ENCODE measurements at regions not wholly inside any gene's neighbourhood (a gene's known extent, or its start where the extent isn't known, plus 50 kb on each side); places are given as distances from the start of the nearest gene placed in this dataset.
"Not testable (repeated sequence)": the region's sequence is repeated elsewhere in the genome, so short reads cannot be mapped to it uniquely, and the experiment has no call there.

DNA sequence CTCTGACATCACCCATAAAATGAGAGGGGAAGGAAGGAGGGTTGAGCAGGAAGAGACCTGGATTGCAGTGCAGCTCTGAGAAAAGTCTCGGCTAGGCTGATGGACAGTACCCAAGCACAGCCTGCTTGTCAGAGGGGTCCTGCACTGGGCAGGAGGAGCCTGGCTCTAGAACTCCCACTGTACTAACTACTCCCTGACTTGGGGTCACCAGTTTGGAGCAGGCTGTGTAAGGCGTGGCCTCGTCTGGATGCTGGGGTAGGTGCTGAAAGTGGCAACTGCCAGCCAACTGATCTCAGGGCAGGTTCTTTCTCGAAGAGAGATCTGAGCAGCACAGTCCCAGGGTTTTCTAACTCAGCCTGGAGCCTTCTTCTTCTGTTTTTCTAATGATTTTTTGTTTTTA is 176.3 kb downstream of the ATP23 start:
- no peaks in the 10 kb centered on the region for H3K9me2 ChIP-seq (ENCODE audit: low read depth, low read length)
- no peaks in the 10 kb centered on the region for H3K79me2 ChIP-seq (ENCODE audit: insufficient read depth, low read length)
- TF ChIP-seq, protein P1, sequence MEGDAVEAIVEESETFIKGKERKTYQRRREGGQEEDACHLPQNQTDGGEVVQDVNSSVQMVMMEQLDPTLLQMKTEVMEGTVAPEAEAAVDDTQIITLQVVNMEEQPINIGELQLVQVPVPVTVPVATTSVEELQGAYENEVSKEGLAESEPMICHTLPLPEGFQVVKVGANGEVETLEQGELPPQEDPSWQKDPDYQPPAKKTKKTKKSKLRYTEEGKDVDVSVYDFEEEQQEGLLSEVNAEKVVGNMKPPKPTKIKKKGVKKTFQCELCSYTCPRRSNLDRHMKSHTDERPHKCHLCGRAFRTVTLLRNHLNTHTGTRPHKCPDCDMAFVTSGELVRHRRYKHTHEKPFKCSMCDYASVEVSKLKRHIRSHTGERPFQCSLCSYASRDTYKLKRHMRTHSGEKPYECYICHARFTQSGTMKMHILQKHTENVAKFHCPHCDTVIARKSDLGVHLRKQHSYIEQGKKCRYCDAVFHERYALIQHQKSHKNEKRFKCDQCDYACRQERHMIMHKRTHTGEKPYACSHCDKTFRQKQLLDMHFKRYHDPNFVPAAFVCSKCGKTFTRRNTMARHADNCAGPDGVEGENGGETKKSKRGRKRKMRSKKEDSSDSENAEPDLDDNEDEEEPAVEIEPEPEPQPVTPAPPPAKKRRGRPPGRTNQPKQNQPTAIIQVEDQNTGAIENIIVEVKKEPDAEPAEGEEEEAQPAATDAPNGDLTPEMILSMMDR (IDR thresholded peaks at IDR 0.05; ENCODE audit: low read length), result no peak
- no peak for TF ChIP-seq EZH2 (IDR thresholded peaks at IDR 0.05; ENCODE audit: borderline replicate concordance, low read length)
- no peak overlapping the region for H3K4me3 ChIP-seq (ENCODE audit: low read depth, low read length, poor library complexity, severe bottlenecking)
- no peaks in the 10 kb centered on the region for H3K36me3 ChIP-seq (ENCODE audit: insufficient read depth, low read length)
- no peaks in the 10 kb centered on the region for H4K20me1 ChIP-seq (ENCODE audit: insufficient read depth, low read length)
- H3K4me2 ChIP-seq (ENCODE audit: low read length), result no peak overlapping the region
- H3F3A ChIP-seq (ENCODE audit: insufficient read depth, low read length), result no peaks in the 10 kb centered on the region
- H2AFZ ChIP-seq (ENCODE audit: low read length), result no peak overlapping the region
- no peaks in the 10 kb centered on the region for H3K4me1 ChIP-seq (ENCODE audit: insufficient read depth, low read length, severe bottlenecking)
- no peak overlapping the region for H3K9ac ChIP-seq (ENCODE audit: low read length)
- H3K9me3 ChIP-seq (ENCODE audit: low read length), result no peaks in the 10 kb centered on the region
- H3K27ac ChIP-seq (ENCODE audit: low read depth, low read length, poor library complexity, severe bottlenecking), result no peak overlapping the region
- H3K27me3 ChIP-seq (ENCODE audit: insufficient read depth, low read length), result no peaks in the 10 kb centered on the region

DNA sequence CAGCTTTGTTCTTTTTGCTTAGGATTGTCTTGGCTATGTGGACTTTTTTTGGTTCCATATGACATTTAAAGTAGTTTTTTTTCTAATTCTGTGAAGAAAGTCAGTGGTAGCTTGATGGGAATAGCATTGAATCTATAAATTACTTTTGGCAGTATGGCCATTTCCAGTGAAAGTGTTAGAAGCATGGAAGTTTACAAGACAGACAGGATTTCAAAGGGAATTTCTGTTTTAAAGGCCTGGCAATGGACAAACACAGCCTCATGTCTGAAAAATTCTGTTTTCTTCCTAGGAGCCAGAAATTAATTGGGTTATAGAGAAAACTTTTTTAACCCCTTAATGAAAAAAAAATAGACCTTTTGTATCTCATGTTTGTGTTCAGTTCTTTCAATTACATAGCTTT is 184.4 kb downstream of the ATP23 start:
- not testable (repeated sequence) for H3K9me2 ChIP-seq (ENCODE audit: low read depth, low read length); H3K27me3 ChIP-seq (ENCODE audit: insufficient read depth, low read length); H3K9ac ChIP-seq (ENCODE audit: low read length); H4K20me1 ChIP-seq (ENCODE audit: insufficient read depth, low read length); H3K4me3 ChIP-seq (ENCODE audit: low read depth, low read length, poor library complexity, severe bottlenecking); H3K36me3 ChIP-seq (ENCODE audit: insufficient read depth, low read length); H3K4me1 ChIP-seq (ENCODE audit: insufficient read depth, low read length, severe bottlenecking); H2AFZ ChIP-seq (ENCODE audit: low read length); H3F3A ChIP-seq (ENCODE audit: insufficient read depth, low read length); H3K4me2 ChIP-seq (ENCODE audit: low read length); H3K79me2 ChIP-seq (ENCODE audit: insufficient read depth, low read length); H3K9me3 ChIP-seq (ENCODE audit: low read length); H3K27ac ChIP-seq (ENCODE audit: low read depth, low read length, poor library complexity, severe bottlenecking)

DNA sequence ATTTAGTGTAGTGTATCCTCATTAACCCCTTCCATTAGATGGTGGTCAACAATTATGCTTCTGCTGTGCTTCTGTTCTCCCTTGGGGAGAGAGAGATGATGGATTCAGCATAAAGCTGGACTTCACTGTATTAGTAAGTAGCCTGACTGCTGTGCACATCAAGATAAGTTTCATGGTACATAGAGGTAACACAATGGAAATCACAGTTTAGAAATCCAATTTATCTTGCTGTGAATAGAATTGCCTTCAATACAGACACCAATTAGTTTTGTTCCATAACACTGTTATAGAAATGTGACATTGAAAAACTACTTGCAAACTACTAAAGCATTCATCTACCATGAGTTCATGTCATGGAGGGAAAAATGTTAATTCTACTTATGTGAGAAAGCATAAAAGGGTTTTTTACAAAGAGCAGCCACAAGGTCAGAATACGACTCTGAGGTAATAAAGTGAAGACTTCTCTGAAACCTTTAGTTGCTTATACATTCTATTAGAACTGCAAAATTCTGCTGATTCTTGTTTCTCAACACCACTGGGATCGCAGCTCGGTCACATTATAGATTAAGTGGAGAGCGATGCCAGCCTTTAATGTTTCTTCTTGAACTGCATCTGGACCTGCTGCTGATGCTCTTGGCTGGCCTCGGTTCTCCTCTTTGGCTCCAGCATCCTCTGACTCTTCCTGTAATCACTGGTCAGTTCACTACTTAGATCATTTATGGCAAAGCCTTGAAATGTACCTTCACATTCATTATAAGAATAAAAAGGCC is 190.8 kb downstream of the ATP23 start:
- no peaks in the 10 kb centered on the region for H4K20me1 ChIP-seq (ENCODE audit: insufficient read depth, low read length)

More for the DNA sequence above, 190.8 kb downstream of the ATP23 start:
- Histone ChIP-seq H3K27ac (ENCODE audit: low read depth, low read length, poor library complexity, severe bottlenecking) (no peak overlapping the region), H3K4me1 (ENCODE audit: insufficient read depth, low read length, severe bottlenecking) (no peaks in the 10 kb centered on the region), H3K36me3 (ENCODE audit: insufficient read depth, low read length) (no peaks in the 10 kb centered on the region), H3F3A (ENCODE audit: insufficient read depth, low read length) (no peaks in the 10 kb centered on the region), H3K9me3 (ENCODE audit: low read length) (no peaks in the 10 kb centered on the region), H3K27me3 (ENCODE audit: insufficient read depth, low read length) (no peaks in the 10 kb centered on the region), H3K4me3 (ENCODE audit: low read depth, low read length, poor library complexity, severe bottlenecking) (no peak overlapping the region), H3K9ac (ENCODE audit: low read length) (no peak overlapping the region), H3K4me2 (ENCODE audit: low read length) (no peak overlapping the region), H2AFZ (ENCODE audit: low read length) (no peak overlapping the region), H3K9me2 (ENCODE audit: low read depth, low read length) (no peaks in the 10 kb centered on the region), H3K79me2 (ENCODE audit: insufficient read depth, low read length) (no peaks in the 10 kb centered on the region)
- TF ChIP-seq EZH2 (IDR thresholded peaks at IDR 0.05; ENCODE audit: borderline replicate concordance, low read length), result no peak
- TF ChIP-seq, protein P1 (IDR thresholded peaks at IDR 0.05; ENCODE audit: low read length), result no peak
